GM23338 (cell line): ENCODE measurements at regions not wholly inside any gene's neighbourhood (a gene's known extent, or its start where the extent isn't known, plus 50 kb on each side); places are given as distances from the start of the nearest gene placed in this dataset.

Source experiments
- CTCF ChIP-seq, 2 experiments: fragments of 200-600 bp in 1 of 2; sonication (generic) in 1 of 2; conservative IDR thresholded peaks; 2 replicates each; pipeline versions ENCODE4 v1.5.1 to v1.6.1; 2016 to 2017; ENCODE audit warnings: antibody characterized with exemption in 2 of 2, low read depth in 2 of 2, mild to moderate bottlenecking in 2 of 2, moderate library complexity in 1 of 2
- ETS1 ChIP-seq: IDR thresholded peaks from 2 replicates; pipeline ENCODE4 v1.6.1; 2016; ENCODE audit warnings: antibody characterized with exemption
- EZH2 ChIP-seq: fragments of 200-600 bp; sonication (generic); IDR thresholded peaks from one replicate; pipeline ENCODE4 v1.8.0; 2017; ENCODE audit warnings: antibody characterized with exemption, mild to moderate bottlenecking, low read depth; ENCODE audit not compliant: unreplicated experiment
- EZH2phosphoT487 ChIP-seq: fragments of 200-600 bp; sonication (generic); IDR thresholded peaks from one replicate; pipeline ENCODE4 v1.8.1; 2018; ENCODE audit warnings: antibody characterized with exemption; ENCODE audit not compliant: unreplicated experiment
- POLR2AphosphoS5 ChIP-seq: IDR thresholded peaks from 2 replicates; pipeline ENCODE4 v1.6.1; 2016; ENCODE audit warnings: antibody characterized with exemption, low read depth

GRCh38 chr10:125548878-125549277 lies 134.1 kb downstream of the TEX36 start:
- TF ChIP-seq CTCF (conservative IDR thresholded peaks at IDR 0.05; ENCODE audit: low read depth in 2 of 2) (no peak), POLR2AphosphoS5 (no peak), EZH2phosphoT487 (no peak), EZH2 (no peak), ETS1 (no peak)
